ENCODE measurements at regions not wholly inside any gene's neighbourhood (a gene's known extent, or its start where the extent isn't known, plus 50 kb on each side); places are given as distances from the start of the nearest gene placed in this dataset.

DNA sequence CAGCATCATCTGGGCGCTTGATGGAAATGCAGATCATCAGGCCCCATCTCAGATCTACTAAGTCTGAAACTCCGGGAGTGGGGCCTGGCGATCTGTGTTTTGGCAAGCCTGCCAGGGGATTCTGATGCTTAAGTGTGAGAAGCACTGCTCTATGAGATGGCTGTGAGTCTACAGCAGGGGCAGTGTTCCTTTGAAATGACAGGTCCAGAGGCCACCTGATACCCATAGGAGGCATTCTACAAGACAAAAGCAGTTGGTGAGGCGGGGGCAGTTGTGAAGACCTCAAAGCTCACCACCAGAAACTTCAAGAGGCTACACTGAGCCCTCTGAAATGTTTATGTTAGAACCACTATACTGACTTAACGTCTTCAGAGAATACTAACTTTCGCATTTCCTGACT, 86.9 kb upstream of the SPATA31D4 start:
- Histone ChIP-seq H3K4me3 (ENCODE audit: low read depth, low read length) (no peak overlapping the region), H3K27ac (no peak overlapping the region), H3K27me3 (replicated peaks) (no peaks in the 10 kb centered on the region), H3K36me3 (replicated peaks) (no peaks in the 10 kb centered on the region)
- no peak for DNase-seq
- peak; percentile 8 for TF ChIP-seq CTCF (IDR thresholded peaks at IDR 0.05; ENCODE audit: low read depth, low read length, missing control alignments)
- in situ Hi-C loops (cut with HindIII; ENCODE audit: low pct_ligation_motif_present, low sequenced_read_pairs): no loop called here

DNA sequence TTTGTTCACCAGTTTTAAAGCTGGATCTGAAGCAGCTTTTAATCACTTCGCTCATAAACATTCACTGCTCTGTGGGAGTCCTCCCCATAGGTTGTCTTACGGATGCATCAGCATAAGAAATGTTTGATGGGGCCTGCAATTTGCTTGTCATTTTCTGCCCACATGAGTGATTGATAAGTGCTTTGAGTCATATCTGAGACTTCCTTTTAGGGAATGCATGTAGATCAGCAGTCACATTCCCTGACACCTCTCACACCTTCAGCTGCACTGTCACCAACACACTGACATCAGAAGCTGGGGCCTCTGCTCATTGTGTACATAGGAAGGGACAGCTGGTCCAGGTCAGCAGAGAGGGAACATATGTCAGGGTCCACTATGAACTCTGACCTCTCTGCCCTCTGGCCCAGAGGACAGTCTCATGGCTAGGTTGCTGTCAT, 84.1 kb upstream of the SPATA31D4 start:
- no peak overlapping the region for H3K4me3 ChIP-seq (ENCODE audit: low read depth, low read length)
- TF ChIP-seq CTCF (IDR thresholded peaks at IDR 0.05; ENCODE audit: low read depth, low read length, missing control alignments): no peak
- in situ Hi-C loops (cut with HindIII; ENCODE audit: low pct_ligation_motif_present, low sequenced_read_pairs): no loop called here
- no peak for DNase-seq
- H3K27me3 ChIP-seq (replicated peaks): no peaks in the 10 kb centered on the region
- no peaks in the 10 kb centered on the region for H3K36me3 ChIP-seq (replicated peaks)
- H3K27ac ChIP-seq: no peak overlapping the region

DNA sequence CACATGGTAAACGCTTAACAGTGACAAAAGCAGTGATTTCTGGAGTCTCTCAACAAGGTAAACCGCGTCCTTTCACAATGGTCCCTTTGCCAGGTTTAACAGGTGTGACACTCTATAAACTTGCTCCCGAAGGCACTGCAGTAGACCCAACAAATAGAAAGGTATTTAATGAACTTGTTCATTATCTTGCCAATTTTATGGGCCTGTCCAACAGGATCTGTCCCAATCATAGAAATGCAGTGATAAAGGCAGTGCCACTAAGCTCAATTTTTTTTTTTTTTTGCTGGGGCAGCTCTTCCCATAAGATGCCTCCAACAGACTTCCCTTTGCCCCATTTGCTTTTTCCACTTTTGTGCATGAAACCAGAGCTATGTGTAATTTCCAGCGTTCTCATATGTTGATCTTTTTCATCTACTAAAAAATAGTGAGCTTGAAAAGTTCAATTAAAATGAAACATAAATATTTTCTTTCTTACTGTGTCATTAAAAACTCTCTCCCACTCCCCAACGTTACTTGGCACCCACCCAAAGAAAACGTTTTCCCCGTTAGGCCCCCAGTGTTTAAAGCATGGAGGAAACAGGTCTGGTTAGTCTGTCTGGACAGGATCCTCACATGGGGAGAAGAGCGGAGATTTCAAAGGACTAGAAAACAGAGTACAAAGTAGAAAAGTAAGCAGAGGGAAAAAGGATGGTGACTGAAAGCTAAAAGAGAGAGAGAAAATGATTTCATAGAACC, 80.9 kb upstream of the SPATA31D4 start:
- Histone ChIP-seq H3K36me3 (replicated peaks) (no peaks in the 10 kb centered on the region), H3K4me3 (ENCODE audit: low read depth, low read length) (no peak overlapping the region), H3K27ac (no peak overlapping the region), H3K27me3 (replicated peaks) (no peaks in the 10 kb centered on the region)
- in situ Hi-C loops (cut with HindIII; ENCODE audit: low pct_ligation_motif_present, low sequenced_read_pairs): no loop called here
- TF ChIP-seq CTCF (IDR thresholded peaks at IDR 0.05; ENCODE audit: low read depth, low read length, missing control alignments): no peak
- no peak for DNase-seq

DNA sequence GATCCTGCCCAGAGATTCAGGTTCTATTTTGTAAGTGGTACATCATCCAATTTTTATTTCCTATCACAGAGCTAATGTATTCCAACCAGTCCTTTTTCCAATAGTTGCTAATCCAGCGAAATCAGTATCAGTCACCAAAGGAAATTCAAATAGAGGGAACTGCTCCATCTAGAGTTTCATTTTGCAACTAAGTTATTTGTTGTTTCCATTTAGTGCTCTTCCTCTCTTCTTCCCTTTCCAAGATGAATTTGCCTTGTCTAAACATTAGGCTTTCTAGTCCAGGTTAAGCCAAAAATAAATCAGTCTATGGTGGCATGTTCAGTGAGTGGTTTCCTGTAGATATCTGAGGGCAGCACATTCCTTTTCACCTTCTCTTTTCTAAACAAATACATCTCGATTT, 79.8 kb upstream of the SPATA31D4 start:
- no peaks in the 10 kb centered on the region for H3K36me3 ChIP-seq (replicated peaks)
- H3K27me3 ChIP-seq (replicated peaks): no peaks in the 10 kb centered on the region
- in situ Hi-C loops (cut with HindIII; ENCODE audit: low pct_ligation_motif_present, low sequenced_read_pairs): no loop called here
- peak; percentile 47 for TF ChIP-seq CTCF (IDR thresholded peaks at IDR 0.05; ENCODE audit: low read depth, low read length, missing control alignments)
- no peak overlapping the region for H3K4me3 ChIP-seq (ENCODE audit: low read depth, low read length)
- no peak for DNase-seq
- no peak overlapping the region for H3K27ac ChIP-seq

DNA sequence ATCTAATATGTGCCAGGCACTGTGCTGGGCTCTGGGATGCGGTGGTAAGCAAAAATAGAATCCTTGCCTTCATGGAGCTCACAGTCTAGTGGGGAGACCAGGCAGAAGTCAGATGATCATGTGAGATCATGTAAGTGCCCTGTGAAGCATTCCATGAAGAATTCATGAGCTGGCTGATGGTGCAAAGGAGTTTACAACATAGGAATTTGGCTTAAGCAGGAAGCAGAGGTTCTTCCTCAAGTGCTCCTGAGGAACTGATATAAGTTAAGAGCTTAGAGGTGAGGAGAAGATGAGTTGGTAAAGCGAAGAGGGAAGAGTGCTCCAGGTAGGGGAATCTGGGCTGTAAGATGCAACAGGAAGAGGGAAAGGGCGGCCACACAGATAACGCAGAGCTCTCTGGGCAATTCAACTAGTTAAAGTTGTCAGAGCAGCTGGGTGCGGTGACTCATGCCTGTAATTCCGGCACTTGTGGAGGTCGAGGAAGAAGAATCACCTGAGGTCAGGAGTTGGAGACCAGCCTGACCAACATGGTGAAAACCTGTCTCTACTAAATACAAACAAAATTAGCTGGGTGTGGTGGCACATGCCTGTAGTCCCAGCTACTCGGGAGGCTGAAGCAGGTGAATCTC, 78.5 kb upstream of the SPATA31D4 start:
- no peak for DNase-seq
- H3K36me3 ChIP-seq (replicated peaks): no peaks in the 10 kb centered on the region
- H3K27me3 ChIP-seq (replicated peaks): no peaks in the 10 kb centered on the region
- H3K27ac ChIP-seq: no peak overlapping the region
- H3K4me3 ChIP-seq (ENCODE audit: low read depth, low read length): no peak overlapping the region
- in situ Hi-C loops (cut with HindIII; ENCODE audit: low pct_ligation_motif_present, low sequenced_read_pairs): no loop called here
- TF ChIP-seq CTCF (IDR thresholded peaks at IDR 0.05; ENCODE audit: low read depth, low read length, missing control alignments): no peak
